ENCODE measurements at regions not wholly inside any gene's neighbourhood (a gene's known extent, or its start where the extent isn't known, plus 50 kb on each side); places are given as distances from the start of the nearest gene placed in this dataset.

GRCh38 chr4:27602172-27602571, 741.5 kb downstream of the STIM2 start:
- Histone ChIP-seq H3K9me3 (replicated peaks; ENCODE audit: control insufficient read depth, insufficient read depth, low read length) (no peaks in the 10 kb centered on the region), H3K27ac (ENCODE audit: control insufficient read depth, insufficient read depth) (no peak overlapping the region), H3K36me3 (ENCODE audit: control insufficient read depth in 2 of 2, insufficient read depth in 2 of 2, low read length in 1 of 2) (no peaks in the 10 kb centered on the region), H2AFZ (ENCODE audit: control insufficient read depth, low read depth, low read length) (no peak overlapping the region), H3K4me2 (ENCODE audit: control insufficient read depth, insufficient read depth) (no peak overlapping the region), H3K4me1 (ENCODE audit: control insufficient read depth, insufficient read depth, low read length) (no peaks in the 10 kb centered on the region), H3K4me3 (no peak overlapping the region), H3K9ac (ENCODE audit: control insufficient read depth, insufficient read depth, low read length) (no peak overlapping the region), H3K27me3 (replicated peaks in 1 of 2; ENCODE audit: control insufficient read depth in 2 of 2, insufficient read depth in 2 of 2, low read length in 1 of 2) (no peaks in the 10 kb centered on the region), H4K20me1 (ENCODE audit: control insufficient read depth, insufficient read depth) (no peaks in the 10 kb centered on the region), H3K79me2 (ENCODE audit: control insufficient read depth, insufficient read depth, low read length) (no peaks in the 10 kb centered on the region)
- no peak for FAIRE-seq
- ChIA-PET POLR2A (no interaction called here), RAD21 (ENCODE audit: unreplicated experiment) (no interaction called here), CTCF (no interaction called here), SMC1A (ENCODE audit: uncharacterized antibody, unreplicated experiment) (interaction anchor here (1.3 kb wide), 1 partner anchor 13 kb away, joined by 3 read pairs; no protein-coding TSS in a partner anchor)
- in situ Hi-C loops (cut with MboI), result no loop called here
- no peak for DNase-seq (ENCODE audit: low read depth, low spot score)
- no TSS peak for BruUV-seq (replicated peaks)
- TF ChIP-seq BCL3 (IDR thresholded peaks at IDR 0.05; ENCODE audit: borderline replicate concordance, insufficient read depth, low read depth, low read length, poor library complexity, severe bottlenecking) (no peak), MYC (IDR thresholded peaks at IDR 0.05; ENCODE audit: insufficient read depth, insufficient read length, insufficient replicate concordance, low read length, severe bottlenecking) (no peak), ZBTB11 (CRISPR knock-in tag; IDR thresholded peaks at IDR 0.05) (no peak), CHD2 (IDR thresholded peaks at IDR 0.05; ENCODE audit: borderline replicate concordance, low read depth, low read length) (no peak), ELK1 (IDR thresholded peaks at IDR 0.05; ENCODE audit: low read depth, low read length) (no peak), CHD1 (IDR thresholded peaks at IDR 0.05; ENCODE audit: low read depth, low read length) (no peak), SMC3 (IDR thresholded peaks at IDR 0.05; ENCODE audit: borderline replicate concordance, low read length) (no peak)
- no peak for ATAC-seq
- intact Hi-C loops (cut with micrococcal nuclease; ENCODE audit: unreplicated experiment), result no loop called here

All from GM12878 (cell line).